ENCODE measurements at regions not wholly inside any gene's neighbourhood (a gene's known extent, or its start where the extent isn't known, plus 50 kb on each side); places are given as distances from the start of the nearest gene placed in this dataset.

GRCh38 chr3:89974903-89975519 is 867.6 kb downstream of the EPHA3 start:
- no peak overlapping the region for H2BK15ac ChIP-seq (replicated peaks; ENCODE audit: low read depth)
- H3K4me2 ChIP-seq (ENCODE audit: low read length) = no peak overlapping the region
- no peaks in the 10 kb centered on the region for H3K79me2 ChIP-seq (ENCODE audit: control insufficient read depth, insufficient read depth, low read length)
- no peak overlapping the region for H4K8ac ChIP-seq (ENCODE audit: low read depth, low read length)
- no peak overlapping the region for H3K9ac ChIP-seq (ENCODE audit: low read length)
- no peak overlapping the region for H2BK120ac ChIP-seq (ENCODE audit: low read depth, low read length)
- no peak overlapping the region for H2AK5ac ChIP-seq (ENCODE audit: low read length)
- no peak overlapping the region for H3K18ac ChIP-seq (ENCODE audit: low read length)
- H3K4me3 ChIP-seq (ENCODE audit: low read length) = no peak overlapping the region
- H3K79me1 ChIP-seq (ENCODE audit: low read length) = no peaks in the 10 kb centered on the region
- H3K36me3 ChIP-seq (ENCODE audit: control insufficient read depth, insufficient read depth, low read length) = no peaks in the 10 kb centered on the region
- no peak for DNase-seq
- H4K5ac ChIP-seq (ENCODE audit: low read length) = no peak overlapping the region
- H3K4me1 ChIP-seq (ENCODE audit: control insufficient read depth, low read depth, low read length) = no peaks in the 10 kb centered on the region
- H3K4ac ChIP-seq (ENCODE audit: low read depth, low read length) = no peak overlapping the region
- WGBS (ENCODE audit: extremely low coverage, insufficient coverage, low lambda C conversion rate) = no CpG with 5 or more reads among the region's 5 CpGs
- no peak overlapping the region for H3K56ac ChIP-seq (ENCODE audit: low read length)
- H3K27me3 ChIP-seq (ENCODE audit: insufficient read depth, low read length, poor library complexity) = no peaks in the 10 kb centered on the region
- no peak overlapping the region for H3K23ac ChIP-seq (ENCODE audit: low read length)
- no peak overlapping the region for H2BK5ac ChIP-seq (ENCODE audit: low read length)
- no peak overlapping the region for H3K27ac ChIP-seq (ENCODE audit: low read depth, low read length)

- H3K4ac ChIP-seq (ENCODE audit: low read depth, low read length) = no peak overlapping the region
- H3K79me2 ChIP-seq (ENCODE audit: control insufficient read depth, insufficient read depth, low read length) = no peaks in the 10 kb centered on the region
- H3K36me3 ChIP-seq (ENCODE audit: control insufficient read depth, insufficient read depth, low read length) = no peaks in the 10 kb centered on the region
- no peak overlapping the region for H2BK5ac ChIP-seq (ENCODE audit: low read length)
- no peak for DNase-seq
- H2BK15ac ChIP-seq (replicated peaks; ENCODE audit: low read depth) = no peak overlapping the region
- H3K4me3 ChIP-seq (ENCODE audit: low read length) = no peak overlapping the region
- H2BK120ac ChIP-seq (ENCODE audit: low read depth, low read length) = no peak overlapping the region
- H4K5ac ChIP-seq (ENCODE audit: low read length) = no peak overlapping the region
- no peaks in the 10 kb centered on the region for H3K4me1 ChIP-seq (ENCODE audit: control insufficient read depth, low read depth, low read length)
- H3K4me2 ChIP-seq (ENCODE audit: low read length) = no peak overlapping the region
- no peak overlapping the region for H3K27ac ChIP-seq (ENCODE audit: low read depth, low read length)
- H3K56ac ChIP-seq (ENCODE audit: low read length) = no peak overlapping the region
- H2AK5ac ChIP-seq (ENCODE audit: low read length) = no peak overlapping the region
- no peak overlapping the region for H3K18ac ChIP-seq (ENCODE audit: low read length)
- no CpG with 5 or more reads among the region's 2 CpGs for WGBS (ENCODE audit: extremely low coverage, insufficient coverage, low lambda C conversion rate)
- no peak overlapping the region for H3K23ac ChIP-seq (ENCODE audit: low read length)
- H3K79me1 ChIP-seq (ENCODE audit: low read length) = no peaks in the 10 kb centered on the region
- no peaks in the 10 kb centered on the region for H3K27me3 ChIP-seq (ENCODE audit: insufficient read depth, low read length, poor library complexity)
- no peak overlapping the region for H3K9ac ChIP-seq (ENCODE audit: low read length)
- H4K8ac ChIP-seq (ENCODE audit: low read depth, low read length) = no peak overlapping the region
Measured at GRCh38 chr3:89983449-89983848, 876.0 kb downstream of the EPHA3 start.

- Histone ChIP-seq H3K56ac (ENCODE audit: low read length) (no peak overlapping the region), H3K23ac (ENCODE audit: low read length) (no peak overlapping the region), H2BK15ac (replicated peaks; ENCODE audit: low read depth) (no peak overlapping the region), H3K36me3 (ENCODE audit: control insufficient read depth, insufficient read depth, low read length) (no peaks in the 10 kb centered on the region), H4K8ac (ENCODE audit: low read depth, low read length) (no peak overlapping the region), H3K4me2 (ENCODE audit: low read length) (no peak overlapping the region), H3K79me1 (ENCODE audit: low read length) (no peaks in the 10 kb centered on the region), H2AK5ac (ENCODE audit: low read length) (no peak overlapping the region), H3K27ac (ENCODE audit: low read depth, low read length) (no peak overlapping the region), H2BK5ac (ENCODE audit: low read length) (no peak overlapping the region), H3K27me3 (ENCODE audit: insufficient read depth, low read length, poor library complexity) (no peaks in the 10 kb centered on the region), H3K4me1 (ENCODE audit: control insufficient read depth, low read depth, low read length) (no peaks in the 10 kb centered on the region), H3K4me3 (ENCODE audit: low read length) (no peak overlapping the region), H2BK120ac (ENCODE audit: low read depth, low read length) (no peak overlapping the region), H3K79me2 (ENCODE audit: control insufficient read depth, insufficient read depth, low read length) (no peaks in the 10 kb centered on the region), H3K9ac (ENCODE audit: low read length) (no peak overlapping the region), H4K5ac (ENCODE audit: low read length) (no peak overlapping the region), H3K18ac (ENCODE audit: low read length) (no peak overlapping the region), H3K4ac (ENCODE audit: low read depth, low read length) (no peak overlapping the region)
- DNase-seq = no peak
- WGBS (ENCODE audit: extremely low coverage, insufficient coverage, low lambda C conversion rate) = no CpG with 5 or more reads among the region's 4 CpGs
Measured at GRCh38 chr3:90005281-90005847, 897.9 kb downstream of the EPHA3 start.

GRCh38 chr3:90007778-90008499 is 900.5 kb downstream of the EPHA3 start:
- no peaks in the 10 kb centered on the region for H3K27me3 ChIP-seq (ENCODE audit: insufficient read depth, low read length, poor library complexity)
- H3K4me2 ChIP-seq (ENCODE audit: low read length) = no peak overlapping the region
- H3K36me3 ChIP-seq (ENCODE audit: control insufficient read depth, insufficient read depth, low read length) = no peaks in the 10 kb centered on the region
- no peak overlapping the region for H3K18ac ChIP-seq (ENCODE audit: low read length)
- H3K9ac ChIP-seq (ENCODE audit: low read length) = no peak overlapping the region
- no peak overlapping the region for H2BK120ac ChIP-seq (ENCODE audit: low read depth, low read length)
- H4K8ac ChIP-seq (ENCODE audit: low read depth, low read length) = no peak overlapping the region
- no peak overlapping the region for H2BK5ac ChIP-seq (ENCODE audit: low read length)
- no peaks in the 10 kb centered on the region for H3K79me2 ChIP-seq (ENCODE audit: control insufficient read depth, insufficient read depth, low read length)
- no peak overlapping the region for H3K4ac ChIP-seq (ENCODE audit: low read depth, low read length)
- no peaks in the 10 kb centered on the region for H3K79me1 ChIP-seq (ENCODE audit: low read length)
- H3K4me1 ChIP-seq (ENCODE audit: control insufficient read depth, low read depth, low read length) = no peaks in the 10 kb centered on the region
- H3K56ac ChIP-seq (ENCODE audit: low read length) = no peak overlapping the region
- no peak overlapping the region for H2AK5ac ChIP-seq (ENCODE audit: low read length)
- DNase-seq = no peak
- no peak overlapping the region for H3K23ac ChIP-seq (ENCODE audit: low read length)
- H3K27ac ChIP-seq (ENCODE audit: low read depth, low read length) = no peak overlapping the region
- no CpG with 5 or more reads among the region's 3 CpGs for WGBS (ENCODE audit: extremely low coverage, insufficient coverage, low lambda C conversion rate)
- H3K4me3 ChIP-seq (ENCODE audit: low read length) = no peak overlapping the region
- no peak overlapping the region for H4K5ac ChIP-seq (ENCODE audit: low read length)
- H2BK15ac ChIP-seq (replicated peaks; ENCODE audit: low read depth) = no peak overlapping the region

GRCh38 chr3:90010341-90010740 is 902.9 kb downstream of the EPHA3 start:
- H3K4me1 ChIP-seq (ENCODE audit: control insufficient read depth, low read depth, low read length) = no peaks in the 10 kb centered on the region
- H3K36me3 ChIP-seq (ENCODE audit: control insufficient read depth, insufficient read depth, low read length) = no peaks in the 10 kb centered on the region
- no peak overlapping the region for H4K8ac ChIP-seq (ENCODE audit: low read depth, low read length)
- no peak overlapping the region for H2BK120ac ChIP-seq (ENCODE audit: low read depth, low read length)
- H3K79me1 ChIP-seq (ENCODE audit: low read length) = no peaks in the 10 kb centered on the region
- no peaks in the 10 kb centered on the region for H3K27me3 ChIP-seq (ENCODE audit: insufficient read depth, low read length, poor library complexity)
- H3K23ac ChIP-seq (ENCODE audit: low read length) = no peak overlapping the region
- no peaks in the 10 kb centered on the region for H3K79me2 ChIP-seq (ENCODE audit: control insufficient read depth, insufficient read depth, low read length)
- DNase-seq = peak; percentile 79
- H2AK5ac ChIP-seq (ENCODE audit: low read length) = no peak overlapping the region
- no peak overlapping the region for H4K5ac ChIP-seq (ENCODE audit: low read length)
- WGBS (ENCODE audit: extremely low coverage, insufficient coverage, low lambda C conversion rate) = no CpG with 5 or more reads among the region's 3 CpGs
- no peak overlapping the region for H3K27ac ChIP-seq (ENCODE audit: low read depth, low read length)
- H3K9ac ChIP-seq (ENCODE audit: low read length) = no peak overlapping the region
- no peak overlapping the region for H2BK5ac ChIP-seq (ENCODE audit: low read length)
- H2BK15ac ChIP-seq (replicated peaks; ENCODE audit: low read depth) = no peak overlapping the region
- no peak overlapping the region for H3K4ac ChIP-seq (ENCODE audit: low read depth, low read length)
- H3K4me2 ChIP-seq (ENCODE audit: low read length) = no peak overlapping the region
- H3K4me3 ChIP-seq (ENCODE audit: low read length) = no peak overlapping the region
- no peak overlapping the region for H3K18ac ChIP-seq (ENCODE audit: low read length)
- H3K56ac ChIP-seq (ENCODE audit: low read length) = no peak overlapping the region
